ENCODE measurements at regions not wholly inside any gene's neighbourhood (a gene's known extent, or its start where the extent isn't known, plus 50 kb on each side); places are given as distances from the start of the nearest gene placed in this dataset.

GRCh38 chr18:77373730-77374445 is 124.2 kb downstream of the GALR1 start:
- TF ChIP-seq CTCF (conservative IDR thresholded peaks at IDR 0.05 in 1 of 2, IDR thresholded peaks at IDR 0.05 in 1 of 2; ENCODE audit: low read depth in 1 of 2, low read length in 2 of 2) (no peak), EZH2 (IDR thresholded peaks at IDR 0.05; ENCODE audit: low read length, missing control alignments) (no peak)

Data from fibroblast of lung (primary cell).